NCI-H524 (cell line): ENCODE measurements at regions not wholly inside any gene's neighbourhood (a gene's known extent, or its start where the extent isn't known, plus 50 kb on each side); places are given as distances from the start of the nearest gene placed in this dataset.
"Not testable (repeated sequence)": the region's sequence is repeated elsewhere in the genome, so short reads cannot be mapped to it uniquely, and the experiment has no call there.

Source experiments
- DNase-seq, 2 experiments: peaks; one replicate each; lab custom pipeline; 2025; lab: John Stamatoyannopoulos, UW

DNA sequence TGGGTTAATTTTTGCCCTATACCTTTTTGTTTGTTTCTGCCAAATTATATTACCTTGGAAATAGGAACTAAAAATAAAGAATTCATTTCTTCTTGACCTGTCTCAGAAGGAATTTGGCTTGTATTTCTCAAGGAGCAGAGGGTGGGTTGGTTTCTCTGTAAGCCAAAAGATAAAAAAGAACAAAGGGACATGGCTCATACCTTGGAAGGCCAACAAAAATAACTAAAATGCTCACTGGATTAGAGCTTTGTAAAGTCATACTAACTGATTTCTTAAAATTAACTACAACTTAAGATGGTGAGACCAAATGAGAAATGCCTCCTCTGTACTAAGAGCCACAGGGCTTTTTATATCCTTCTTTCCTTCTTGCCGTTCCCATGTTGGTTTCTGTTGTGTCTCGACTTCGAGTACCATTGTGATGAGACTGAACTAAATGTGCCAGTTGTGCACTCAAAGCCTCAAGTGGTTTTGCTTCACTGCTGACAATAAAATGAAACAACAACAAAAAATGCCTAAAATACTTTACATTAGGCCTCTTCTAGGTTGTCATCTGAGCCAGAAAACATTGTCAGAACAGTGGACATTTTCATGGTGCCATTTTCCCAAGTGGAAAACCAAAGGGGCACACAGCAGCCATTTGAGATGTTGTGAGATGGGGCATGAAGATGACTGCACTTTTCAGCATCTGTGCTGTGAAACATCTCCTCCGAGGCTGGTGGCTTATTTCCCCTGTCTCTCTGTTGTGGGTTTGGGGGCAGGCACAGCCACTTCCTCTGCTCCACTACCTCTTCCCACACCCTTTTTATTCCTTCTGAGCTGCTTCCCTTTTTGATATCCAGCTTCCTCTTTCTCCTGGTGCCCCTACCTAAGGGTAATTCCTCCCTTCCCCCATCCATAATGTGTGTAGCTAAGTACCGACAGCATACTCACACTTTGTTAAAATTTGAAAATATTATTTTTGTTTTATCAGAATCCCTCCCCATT, 51.8 kb upstream of the AGR3 start:
- DNase-seq, result no peak

DNA sequence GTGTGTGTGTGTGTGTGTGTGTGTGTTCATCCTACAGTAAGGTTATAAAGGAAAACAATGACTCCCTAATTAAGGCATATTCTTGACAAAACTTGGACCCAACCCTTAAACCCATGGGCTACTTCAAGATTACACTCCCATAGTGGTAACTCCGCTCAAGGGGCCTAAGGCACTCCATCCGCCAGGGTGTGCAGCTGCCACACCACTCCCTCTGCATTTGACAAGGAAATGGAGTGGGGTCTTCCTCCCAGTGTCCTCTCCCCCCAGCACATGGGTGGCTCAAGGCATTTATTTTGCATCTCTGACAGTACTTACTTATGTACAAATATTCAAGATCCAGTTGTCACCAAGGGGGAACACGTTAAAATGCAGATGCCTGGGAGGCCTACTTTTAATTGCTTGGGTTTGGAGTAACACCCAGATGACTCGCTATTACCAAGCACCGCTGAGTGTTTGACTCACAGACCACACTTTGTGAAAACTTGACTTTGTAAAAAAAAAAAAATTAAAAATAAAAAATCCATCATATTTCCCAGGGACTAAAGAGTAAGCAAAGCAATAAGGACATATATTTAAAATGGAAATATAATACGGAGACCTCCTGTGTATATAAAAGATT, 53.0 kb upstream of the AGR3 start:
- DNase-seq, result no peak

DNA sequence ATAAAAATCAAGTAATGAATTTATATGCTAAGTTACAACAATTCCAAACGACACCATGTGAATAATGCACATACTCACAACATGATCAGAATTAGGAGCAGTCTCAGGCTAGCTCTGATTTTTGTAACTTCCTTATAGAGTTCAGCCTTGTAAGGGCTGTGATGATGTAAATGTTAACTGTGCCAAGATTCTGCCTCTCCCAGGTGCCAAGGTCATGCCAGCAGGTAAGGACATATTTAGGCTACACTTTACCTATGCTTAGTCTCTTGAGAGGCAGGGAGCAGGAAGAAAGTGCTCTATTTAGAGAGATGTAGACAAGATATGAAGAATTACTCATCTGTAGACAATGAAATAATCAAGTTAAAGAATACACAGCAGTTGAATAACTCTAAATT, 53.6 kb upstream of the AGR3 start:
- DNase-seq, result no peak

DNA sequence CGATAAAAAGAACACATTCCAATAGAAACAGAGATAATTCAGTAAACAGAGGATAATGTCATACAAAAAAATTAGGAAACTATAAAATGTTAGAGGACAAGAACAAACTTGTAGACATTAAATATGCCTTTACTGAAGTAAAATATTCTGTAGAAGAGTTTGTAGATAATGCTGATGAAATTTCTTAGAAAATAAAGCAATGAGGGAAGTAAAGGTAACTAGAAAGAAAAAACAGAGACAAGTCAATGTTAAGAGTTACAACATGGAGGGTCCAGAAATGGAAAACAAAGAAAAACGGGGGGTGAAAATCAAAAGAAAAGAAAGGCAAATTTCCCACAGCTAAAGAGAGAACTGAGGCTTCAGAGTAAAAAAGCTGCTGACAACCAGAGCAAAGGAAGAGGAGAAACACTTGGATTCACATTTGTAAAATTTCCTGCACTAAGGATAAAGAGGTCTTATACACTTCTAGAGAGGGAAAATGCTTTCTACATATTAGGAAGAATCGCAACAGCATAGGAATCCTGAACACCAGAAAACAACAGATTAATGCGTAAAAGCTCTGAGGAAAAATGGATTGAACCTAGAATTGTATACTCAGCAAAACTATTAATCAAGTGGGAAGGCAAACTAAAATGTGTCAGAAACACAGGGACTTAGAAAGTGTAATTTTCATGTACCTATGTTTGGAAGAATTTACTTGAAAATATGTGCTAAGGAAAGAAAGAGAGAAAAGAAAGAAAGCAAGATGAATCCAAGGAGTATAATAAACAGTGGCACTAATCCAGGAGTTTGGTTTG, 55.0 kb upstream of the AGR3 start:
- DNase-seq, result no peak

DNA sequence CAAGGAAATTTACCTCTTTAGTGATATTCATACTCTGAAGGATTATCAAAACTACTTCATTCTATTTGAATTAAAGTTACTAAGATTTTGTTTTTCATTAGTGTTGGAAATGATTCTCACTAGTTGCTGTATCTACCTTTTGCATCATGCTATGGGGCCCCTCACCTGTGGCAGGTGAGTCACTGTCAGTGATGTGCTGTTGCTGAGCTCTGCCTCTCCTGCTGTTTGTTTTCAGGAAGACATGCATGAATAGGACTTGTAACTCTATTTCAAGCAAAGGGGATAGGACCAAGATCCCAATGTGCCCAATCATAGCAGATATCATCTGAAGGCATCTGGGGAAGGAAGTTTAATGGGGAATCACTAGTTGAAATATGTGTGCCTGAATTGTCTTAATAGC, 57.4 kb upstream of the AGR3 start:
- DNase-seq, result no peak

DNA sequence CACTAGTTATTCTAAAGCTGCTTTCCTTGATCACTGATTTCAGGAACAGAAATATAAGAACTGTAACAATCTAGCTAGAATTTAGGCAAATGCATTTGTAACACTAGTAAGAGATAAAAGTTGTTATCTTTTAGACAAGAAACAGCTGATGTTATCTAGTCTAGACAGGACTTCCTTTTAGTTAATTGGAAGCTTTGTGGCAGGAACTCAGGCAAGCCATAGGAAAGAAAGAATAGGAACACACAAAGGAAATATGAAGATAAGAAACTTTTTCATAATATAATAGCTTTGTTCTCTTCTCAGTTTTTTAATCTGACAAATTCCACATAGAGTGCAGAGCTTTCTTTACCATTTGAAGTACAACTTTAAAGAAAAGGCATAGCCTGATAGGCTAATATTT, 59.0 kb upstream of the AGR3 start:
- DNase-seq, result no peak

DNA sequence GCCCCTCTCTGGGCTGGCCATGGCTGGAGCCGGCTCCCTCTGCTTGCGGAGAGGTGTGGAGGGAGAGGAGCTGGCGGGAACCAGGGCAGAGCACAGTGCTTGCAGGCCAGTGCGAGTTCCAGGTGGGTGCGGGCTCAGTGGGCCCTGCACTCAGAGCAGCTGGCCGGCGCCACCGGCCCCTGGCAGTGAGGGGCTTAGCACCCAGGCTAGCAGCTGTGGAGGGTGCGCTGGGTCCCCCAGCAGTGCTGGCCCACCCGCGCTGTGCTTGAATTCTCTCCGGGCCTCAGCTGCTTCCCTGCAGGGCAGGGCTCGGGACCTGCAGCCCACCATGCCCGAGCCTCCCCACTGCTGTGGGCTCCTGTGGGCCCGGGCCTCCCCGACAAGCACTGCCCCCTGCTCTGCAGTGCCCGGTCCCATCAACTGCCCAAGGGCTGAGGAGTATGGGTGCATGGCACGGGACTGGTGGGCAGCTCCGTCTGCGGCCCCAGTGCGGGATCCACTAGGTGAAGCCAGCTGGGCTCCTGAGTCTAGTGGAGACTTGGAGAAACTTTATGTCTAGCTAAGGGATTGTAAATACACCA, 61.2 kb upstream of the AGR3 start:
- no peak for DNase-seq

DNA sequence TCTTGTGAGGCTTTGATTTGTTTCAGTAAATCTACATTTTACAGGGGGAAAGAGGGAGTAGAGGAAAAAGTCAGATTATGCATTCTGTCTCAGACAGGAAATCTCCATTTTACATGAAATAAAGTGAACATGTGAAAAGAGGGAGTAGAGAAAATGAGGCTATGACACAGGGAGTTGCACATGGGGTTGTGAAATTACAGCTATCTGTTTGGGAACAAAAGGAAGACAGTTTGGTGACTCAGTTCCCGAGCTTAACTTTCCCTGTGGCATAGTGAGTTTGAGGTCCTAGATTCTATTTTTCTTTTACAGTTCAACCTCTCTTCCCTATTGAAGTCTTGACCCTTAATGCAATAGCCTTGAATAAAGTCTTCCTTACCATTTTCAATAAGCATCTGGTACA, 63.2 kb upstream of the AGR3 start:
- no peak for DNase-seq

DNA sequence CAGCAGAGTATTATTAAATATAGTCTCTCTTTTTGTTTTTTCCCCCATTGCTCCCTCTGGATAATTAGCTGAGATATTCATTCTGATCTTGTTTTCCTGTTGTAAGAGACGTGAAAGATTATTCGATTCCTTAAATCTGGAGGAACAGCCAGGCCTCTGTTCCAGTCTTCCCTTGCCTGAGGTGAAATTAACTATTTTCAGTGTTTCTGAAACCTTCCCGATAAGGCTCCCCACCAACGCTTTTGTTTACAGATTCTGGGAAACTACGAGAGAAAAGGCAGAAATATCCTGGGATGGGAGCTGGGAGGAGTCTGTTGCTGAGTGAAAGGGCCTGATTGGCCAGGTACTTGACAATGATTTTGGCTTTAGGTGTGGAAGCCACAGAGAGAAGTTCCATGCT, 63.6 kb upstream of the AGR3 start:
- DNase-seq, result no peak

DNA sequence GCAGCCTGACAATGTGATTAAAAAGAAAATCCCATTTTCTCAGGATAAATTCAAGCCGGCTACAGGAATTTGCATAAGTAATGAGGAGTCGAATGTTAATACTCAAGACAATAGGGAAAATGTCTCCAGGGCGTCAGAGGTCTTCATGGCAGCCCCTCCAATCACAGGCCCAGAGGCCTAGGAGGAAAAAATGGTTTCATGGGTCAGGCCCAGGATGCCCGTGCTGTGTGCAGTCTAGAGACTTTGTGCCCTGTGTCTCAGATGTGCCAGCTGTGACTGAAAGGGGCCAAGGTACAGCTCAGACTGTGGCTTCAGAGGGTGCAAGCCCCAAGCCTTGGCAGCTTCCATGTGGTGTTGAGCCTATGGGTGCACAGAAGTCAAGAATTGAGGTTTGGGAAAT, 66.3 kb upstream of the AGR3 start:
- DNase-seq, result not testable (repeated sequence)

DNA sequence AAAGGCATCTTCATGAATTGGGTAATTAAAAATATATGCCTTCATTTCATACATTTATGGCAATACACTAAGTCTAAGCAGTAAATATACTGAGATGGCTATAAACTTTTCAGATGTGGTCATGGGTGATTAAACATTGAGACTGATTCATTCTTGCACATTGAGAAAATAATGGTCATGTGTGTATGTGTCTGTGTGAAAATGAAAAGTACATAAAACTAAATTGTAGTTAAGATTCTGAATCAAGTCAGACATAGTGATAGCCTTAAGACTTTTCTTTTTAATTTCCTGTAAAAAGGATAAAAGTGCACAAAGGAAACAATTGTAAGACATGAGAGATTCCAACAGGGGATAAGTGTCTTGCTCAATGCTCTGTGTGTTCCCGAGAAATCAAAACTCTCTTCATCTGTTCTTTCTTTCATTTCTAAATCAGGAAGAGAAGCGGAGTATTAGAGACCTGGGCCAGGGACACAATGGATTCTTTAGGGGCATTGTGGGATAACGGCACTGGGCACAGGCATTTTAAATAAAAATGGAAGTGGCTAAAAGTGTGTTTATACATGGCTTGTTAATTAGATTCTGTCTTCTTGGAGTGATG, 69.8 kb upstream of the AGR3 start:
- no peak for DNase-seq

DNA sequence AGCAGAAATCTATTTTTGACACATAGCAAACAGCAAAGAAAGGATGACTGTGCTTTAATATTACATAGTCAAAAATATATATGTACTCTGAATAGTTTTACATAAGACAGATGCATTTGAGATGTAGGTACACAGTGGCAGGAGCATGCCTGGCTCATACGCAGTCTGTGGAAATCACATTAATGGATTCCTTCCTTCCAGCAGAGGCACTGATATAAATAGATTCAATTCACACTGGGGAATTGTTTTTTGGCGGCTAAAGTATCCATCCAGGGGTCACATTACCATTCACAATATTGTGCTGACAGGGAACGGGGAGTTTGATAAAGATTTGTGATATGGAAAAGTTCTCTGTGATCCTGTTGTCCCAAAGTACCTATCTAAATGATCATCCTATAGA, 72.5 kb upstream of the AGR3 start:
- DNase-seq, result no peak

DNA sequence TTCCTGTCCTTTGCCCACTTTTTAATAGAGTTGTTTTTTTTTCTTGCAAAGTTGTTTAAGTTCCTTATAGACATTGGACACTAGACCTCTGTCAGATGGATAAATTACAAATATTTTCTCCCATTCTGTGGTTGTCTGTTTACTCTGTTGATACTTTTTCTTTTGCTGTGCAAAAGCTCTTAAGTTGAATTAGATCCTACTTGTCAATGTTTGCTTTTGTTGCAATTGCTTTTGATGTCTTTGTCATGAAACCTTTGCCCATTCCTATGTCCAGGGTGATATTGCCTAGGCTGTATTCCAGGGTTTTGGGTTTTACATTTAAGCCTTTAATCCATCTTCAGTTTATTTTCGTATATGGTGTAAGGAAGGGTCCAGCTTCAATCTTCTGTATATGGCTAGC, 76.9 kb upstream of the AGR3 start:
- no peak for DNase-seq

DNA sequence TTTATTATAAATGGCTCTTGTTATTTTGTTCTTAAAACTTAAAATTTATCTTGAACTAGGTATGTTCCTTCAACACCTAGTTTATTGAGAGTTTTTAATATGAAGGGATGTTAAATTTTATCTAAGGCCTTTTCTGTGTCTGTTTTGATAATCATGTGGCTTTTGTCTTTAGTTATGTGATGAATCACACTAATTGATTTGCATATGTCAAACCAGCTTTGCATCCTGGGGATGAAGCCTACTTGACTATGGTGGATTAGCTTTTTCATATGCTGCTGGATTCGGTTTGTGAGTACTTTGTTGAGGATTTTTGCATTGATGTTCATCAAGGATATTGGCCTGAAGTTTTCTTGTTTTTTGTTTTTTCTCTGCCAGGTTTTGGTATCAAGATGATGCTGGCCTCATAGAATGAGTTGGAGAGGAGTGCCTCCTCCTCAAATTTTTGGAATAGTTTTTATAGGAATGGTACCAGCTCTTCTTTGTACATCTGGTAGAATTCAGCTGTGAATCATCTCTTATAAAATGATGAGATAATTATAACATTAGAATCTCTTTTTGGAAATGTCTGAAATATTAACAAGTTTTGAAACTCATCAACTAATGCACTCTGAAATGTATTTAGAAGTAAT, 78.7 kb upstream of the AGR3 start:
- peak in 1 of 2 experiments; percentile 47 for DNase-seq

DNA sequence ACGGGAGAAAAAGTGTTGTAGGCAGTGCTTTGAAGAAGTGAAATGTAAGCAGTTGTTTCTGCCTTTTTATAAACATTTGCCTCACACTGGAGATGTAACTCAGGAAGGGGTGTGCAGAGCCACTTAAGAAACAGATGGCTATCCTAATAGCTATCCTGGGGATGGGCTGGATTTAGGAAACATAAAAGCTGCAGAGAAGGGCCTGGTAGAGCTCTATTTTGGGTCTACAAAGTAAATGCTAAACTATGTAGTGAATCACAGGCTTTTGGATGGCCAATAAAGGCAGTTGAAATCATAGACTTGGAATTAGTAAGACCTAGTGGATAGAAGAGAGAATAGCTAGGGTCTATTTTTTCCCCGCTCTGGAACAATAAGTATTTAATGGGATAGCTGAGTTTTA, 79.9 kb upstream of the AGR3 start:
- peak; percentile 24 to 73 for DNase-seq

DNA sequence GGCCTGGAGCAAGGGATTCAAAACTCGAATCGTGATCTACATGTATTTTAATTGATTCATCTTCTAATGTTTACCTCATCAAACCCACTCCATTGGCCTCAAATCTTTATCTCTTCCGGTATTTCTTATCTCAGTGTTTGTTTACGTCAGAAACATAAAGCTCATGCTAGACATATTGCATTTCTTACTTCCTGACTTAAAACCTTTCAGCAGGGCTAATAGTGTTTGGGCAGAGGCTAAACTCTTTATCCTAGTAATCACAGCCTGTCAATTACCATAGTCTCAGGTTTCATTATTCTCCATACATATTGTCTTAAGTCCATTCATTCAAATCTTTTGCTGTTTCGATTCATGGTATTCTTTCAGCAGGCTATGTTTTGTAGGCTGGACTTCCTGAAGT, 81.3 kb upstream of the AGR3 start:
- peak; percentile 1 to 67 for DNase-seq

DNA sequence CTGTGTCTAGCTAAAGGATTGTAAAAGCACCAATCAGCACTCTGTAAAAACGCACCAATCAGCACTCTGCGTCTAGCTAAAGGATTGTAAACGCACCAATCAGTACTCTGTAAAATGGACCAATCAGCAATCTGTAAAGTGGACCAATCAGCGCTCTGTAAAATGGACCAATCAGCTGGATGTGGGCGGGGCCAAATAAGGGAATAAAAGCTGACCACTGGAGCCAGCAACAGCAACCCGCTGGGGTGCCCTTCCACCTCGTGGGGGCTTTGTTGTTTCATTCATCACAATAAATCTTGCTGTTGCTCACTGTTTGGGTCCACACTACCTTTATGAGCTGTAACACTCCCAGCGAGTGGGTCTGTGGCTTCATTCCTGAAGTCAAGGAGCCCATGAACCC, 83.9 kb upstream of the AGR3 start:
- DNase-seq, result not testable (repeated sequence)

DNA sequence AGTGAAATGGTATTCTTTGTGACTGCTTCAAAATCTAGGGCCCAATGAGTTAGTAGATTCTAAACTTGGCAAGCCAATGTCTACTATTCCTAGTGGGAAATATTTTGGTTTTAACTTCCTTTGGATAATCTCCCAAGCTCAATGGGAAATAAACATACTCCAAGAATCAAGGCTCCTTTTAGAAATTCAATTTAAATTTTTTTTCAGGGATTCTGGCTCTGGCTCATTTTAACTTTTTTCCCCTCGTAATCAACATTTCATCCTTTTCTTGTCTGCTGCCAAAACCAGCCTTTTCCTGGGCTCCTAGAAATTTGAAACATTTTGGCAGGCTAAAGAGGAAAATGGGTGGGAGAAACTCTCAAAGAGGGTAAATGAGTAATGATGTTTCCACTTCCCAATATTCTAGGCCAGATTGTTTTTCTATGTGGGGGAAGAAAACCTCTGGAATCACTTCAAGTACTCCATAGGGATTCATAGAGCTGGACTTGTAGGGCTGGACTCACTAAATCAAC, 85.6 kb upstream of the AGR3 start:
- no peak for DNase-seq

DNA sequence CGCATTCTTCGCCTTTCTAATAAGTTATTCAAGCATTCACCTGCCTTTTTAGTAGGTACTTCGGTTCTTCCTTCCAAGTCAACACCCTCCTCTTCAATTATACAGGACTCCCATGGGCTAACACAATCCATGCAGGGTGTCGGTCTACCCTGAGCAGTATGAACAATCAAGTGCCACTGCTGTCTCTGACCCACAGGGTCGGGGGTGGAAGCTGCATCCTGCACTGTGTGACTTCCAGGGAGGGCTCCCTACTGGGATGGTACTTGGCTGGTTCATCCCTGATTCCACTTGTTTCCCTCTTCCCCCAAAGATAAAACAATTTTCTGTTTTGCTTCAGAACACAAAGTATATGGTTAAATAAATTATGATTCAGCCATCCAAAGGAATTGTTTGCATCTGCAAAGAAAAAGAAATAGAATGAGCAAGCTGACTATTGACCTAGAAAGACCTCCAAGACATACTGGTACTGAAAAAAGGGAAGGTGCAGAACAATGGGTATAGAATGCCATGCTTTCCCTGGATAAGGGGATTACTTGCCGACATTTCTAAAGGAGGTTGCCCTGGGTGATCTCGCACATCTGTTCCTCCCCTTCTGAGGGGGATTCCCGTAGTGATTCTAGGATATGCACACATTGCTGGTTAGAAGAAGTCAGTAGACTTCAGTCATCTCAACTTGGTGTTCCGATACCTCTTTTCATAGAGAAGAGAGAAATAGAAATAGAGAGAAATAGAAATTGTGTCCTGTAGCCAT, 89.1 kb upstream of the AGR3 start:
- DNase-seq, result peak; percentile 17 to 68

DNA sequence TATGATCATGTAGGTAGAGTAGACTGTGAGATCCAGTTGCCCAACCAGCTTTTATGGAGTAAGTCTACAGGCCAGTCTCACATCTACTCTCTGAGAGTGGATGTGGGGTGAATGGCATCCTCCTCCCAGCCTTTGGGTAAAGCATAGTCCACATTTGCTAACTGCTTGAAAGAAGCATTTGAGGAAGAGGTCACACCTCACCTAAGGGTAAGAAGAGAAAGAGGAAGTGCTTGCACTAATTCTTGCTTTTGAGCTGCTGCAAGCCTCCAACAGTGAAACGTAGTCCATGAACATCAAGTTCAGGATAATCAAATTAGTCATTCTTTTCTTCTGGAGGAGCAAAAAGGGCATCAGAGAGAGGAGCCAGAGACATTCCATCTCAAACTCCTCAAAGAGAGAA, 93.9 kb upstream of the AGR3 start:
- DNase-seq, result no peak
